CD14-positive monocyte (primary cell): ENCODE measurements at regions not wholly inside any gene's neighbourhood (a gene's known extent, or its start where the extent isn't known, plus 50 kb on each side); places are given as distances from the start of the nearest gene placed in this dataset.

ENCODE experiments used
- DNase-seq, 3 donors: peaks; one replicate each; pipeline ENCODE4 v3.0.0-alpha.2; 2011 to 2022
- H2AFZ ChIP-seq: 2 replicates; pipeline ENCODE4 v1.6.0; 2012; ENCODE audit warnings: mild to moderate bottlenecking, low read depth, low read length, inconsistent platforms; ENCODE audit not compliant: insufficient read depth, poor library complexity, severe bottlenecking
- H3K27ac ChIP-seq, 2 donors: 1 replicate in 1 of 2; 2 replicates in 1 of 2; pipeline ENCODE4 v1.5.1; 2012 to 2013; ENCODE audit warnings: low read length in 2 of 2, control low read depth in 1 of 2, inconsistent platforms in 1 of 2, low read depth in 1 of 2, mild to moderate bottlenecking in 1 of 2
- H3K27me3 ChIP-seq, 2 donors: one replicate each; pipeline versions ENCODE4 v1.6.0 to v1.6.1; 2011 to 2013; ENCODE audit warnings: low read length in 2 of 2; ENCODE audit not compliant: control insufficient read depth in 2 of 2, insufficient read depth in 2 of 2
- H3K36me3 ChIP-seq, 2 donors: replicated peaks in 1 of 2; 1 replicate in 1 of 2; 2 replicates in 1 of 2; pipeline versions ENCODE4 v1.5.1 to v1.6.1; 2012 to 2013; ENCODE audit warnings: low read length in 2 of 2, control low read depth in 1 of 2, inconsistent platforms in 1 of 2, mild to moderate bottlenecking in 1 of 2; ENCODE audit not compliant: insufficient read depth in 2 of 2, control insufficient read depth in 1 of 2
- H3K4me1 ChIP-seq, 2 donors: 1 replicate in 1 of 2; 2 replicates in 1 of 2; pipeline versions ENCODE4 v1.5.1 to v1.6.1; 2012 to 2013; ENCODE audit warnings: low read length in 2 of 2, control low read depth in 1 of 2, inconsistent platforms in 1 of 2, mild to moderate bottlenecking in 1 of 2, moderate library complexity in 1 of 2; ENCODE audit not compliant: insufficient read depth in 2 of 2, control insufficient read depth in 1 of 2
- H3K4me2 ChIP-seq: replicated peaks from 2 replicates; pipeline ENCODE3; 2012; ENCODE audit warnings: low read length, moderate library complexity, mild to moderate bottlenecking; ENCODE audit not compliant: poor library complexity, severe bottlenecking; ENCODE audit errors: extremely low read depth
- H3K4me3 ChIP-seq, 3 experiments: fragments of 200-600 bp in 1 of 3; sonication (generic) in 1 of 3; replicated peaks in 1 of 3; 1 replicate in 2 of 3; 2 replicates in 1 of 3; pipeline ENCODE4 v1.5.1; 2011 to 2013; ENCODE audit warnings: low read length in 3 of 3, mild to moderate bottlenecking in 3 of 3, control low read depth in 2 of 3, low read depth in 2 of 3, inconsistent platforms in 1 of 3, moderate library complexity in 1 of 3
- H3K79me2 ChIP-seq: 2 replicates; pipeline ENCODE4 v1.6.0; 2012; ENCODE audit warnings: mild to moderate bottlenecking, control low read depth, inconsistent platforms, low read length, moderate library complexity; ENCODE audit not compliant: insufficient read depth
- H3K9ac ChIP-seq: 2 replicates; pipeline ENCODE4 v1.6.0; 2017; ENCODE audit warnings: low read length, mild to moderate bottlenecking; ENCODE audit not compliant: insufficient read depth, poor library complexity, severe bottlenecking
- H3K9me3 ChIP-seq, 2 donors: replicated peaks in 1 of 2; 1 replicate in 1 of 2; 2 replicates in 1 of 2; pipeline versions ENCODE4 v1.5.1 to v1.6.1; 2012 to 2013; ENCODE audit warnings: low read length in 2 of 2, control low read depth in 1 of 2; ENCODE audit not compliant: control insufficient read depth in 1 of 2, insufficient read depth in 1 of 2
- H4K20me1 ChIP-seq: 2 replicates; pipeline ENCODE4 v1.6.0; 2012; ENCODE audit warnings: mild to moderate bottlenecking, low read length, control low read depth, moderate library complexity; ENCODE audit not compliant: insufficient read depth
- H3K27ac Mint-ChIP-seq, 7 donors: one replicate each; pipeline ENCODE4 v1.8.0; 2020; ENCODE audit warnings: mild to moderate bottlenecking in 7 of 7, mixed read lengths in 7 of 7, moderate library complexity in 6 of 7, inconsistent platforms in 2 of 7
- H3K27me3 Mint-ChIP-seq, 3 donors: one replicate each; pipeline ENCODE4 v1.8.0; 2021 to 2022; ENCODE audit warnings: low read depth in 3 of 3, mild to moderate bottlenecking in 3 of 3, mixed read lengths in 3 of 3, moderate library complexity in 3 of 3, inconsistent platforms in 1 of 3
- H3K36me3 Mint-ChIP-seq, 2 donors: one replicate each; pipeline ENCODE4 v1.8.0; 2020; ENCODE audit warnings: mixed read lengths in 2 of 2, inconsistent platforms in 1 of 2, mild to moderate bottlenecking in 1 of 2
- H3K4me1 Mint-ChIP-seq: one replicate; pipeline ENCODE4 v1.8.0; 2020; ENCODE audit warnings: mild to moderate bottlenecking, mixed read lengths
- H3K4me3 Mint-ChIP-seq, 2 donors: one replicate each; pipeline ENCODE4 v1.8.0; 2020; ENCODE audit warnings: mild to moderate bottlenecking in 2 of 2, mixed read lengths in 2 of 2, moderate library complexity in 1 of 2
- H3K9me3 Mint-ChIP-seq, 7 donors: one replicate each; pipeline ENCODE4 v1.8.0; 2020 to 2022; ENCODE audit warnings: mixed read lengths in 7 of 7, mild to moderate bottlenecking in 6 of 7, moderate library complexity in 6 of 7, inconsistent platforms in 2 of 7
- WGBS: methylation state at CpG from one replicate; pipeline ENCODE4 v1.1.5; 2013; ENCODE audit warnings: missing lambda C conversion rate; ENCODE audit not compliant: insufficient coverage; 5-methylcytosine and 5-hydroxymethylcytosine counted together
- intact Hi-C, 2 donors: fragments of 100-400 bp; cut with micrococcal nuclease; formaldehyde crosslinking; loops; one replicate each; pipeline versions ENCODE4 v1.15.0 to v1.15.1; 2023
- TF ChIP-seq, protein P1 (sequence below): fragments of 200-600 bp; IDR thresholded peaks from one replicate; pipeline ENCODE4 v1.8.0; 2022; ENCODE audit warnings: antibody characterized with exemption, mild to moderate bottlenecking

GRCh38 chr5:8844206-8844605 lies 701.7 kb downstream of the SEMA5A start:
- Mint-ChIP-seq H3K9me3 (peaks cover 5 to 28% (median 13%) of the 10 kb centered on the region in 7 donors), H3K36me3 (no peaks in the 10 kb centered on the region)

GRCh38 chr5:8844847-8845246 lies 701.0 kb downstream of the SEMA5A start:
- no peaks in the 10 kb centered on the region for H3K27me3 Mint-ChIP-seq
- WGBS, result 58% methylated on average over 3 of the region's 6 CpGs
- intact Hi-C loops, result no loop called here
- no peaks in the 10 kb centered on the region for H3K36me3 ChIP-seq
- H2AFZ ChIP-seq, result no peak overlapping the region
- peaks cover 2 to 23% (median 13%) of the 10 kb centered on the region in 7 donors for H3K9me3 Mint-ChIP-seq
- no peaks in the 10 kb centered on the region for H3K79me2 ChIP-seq
- H3K4me1 ChIP-seq, result no peaks in the 10 kb centered on the region
- TF ChIP-seq, protein P1, sequence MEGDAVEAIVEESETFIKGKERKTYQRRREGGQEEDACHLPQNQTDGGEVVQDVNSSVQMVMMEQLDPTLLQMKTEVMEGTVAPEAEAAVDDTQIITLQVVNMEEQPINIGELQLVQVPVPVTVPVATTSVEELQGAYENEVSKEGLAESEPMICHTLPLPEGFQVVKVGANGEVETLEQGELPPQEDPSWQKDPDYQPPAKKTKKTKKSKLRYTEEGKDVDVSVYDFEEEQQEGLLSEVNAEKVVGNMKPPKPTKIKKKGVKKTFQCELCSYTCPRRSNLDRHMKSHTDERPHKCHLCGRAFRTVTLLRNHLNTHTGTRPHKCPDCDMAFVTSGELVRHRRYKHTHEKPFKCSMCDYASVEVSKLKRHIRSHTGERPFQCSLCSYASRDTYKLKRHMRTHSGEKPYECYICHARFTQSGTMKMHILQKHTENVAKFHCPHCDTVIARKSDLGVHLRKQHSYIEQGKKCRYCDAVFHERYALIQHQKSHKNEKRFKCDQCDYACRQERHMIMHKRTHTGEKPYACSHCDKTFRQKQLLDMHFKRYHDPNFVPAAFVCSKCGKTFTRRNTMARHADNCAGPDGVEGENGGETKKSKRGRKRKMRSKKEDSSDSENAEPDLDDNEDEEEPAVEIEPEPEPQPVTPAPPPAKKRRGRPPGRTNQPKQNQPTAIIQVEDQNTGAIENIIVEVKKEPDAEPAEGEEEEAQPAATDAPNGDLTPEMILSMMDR, result no peak
- H3K4me3 Mint-ChIP-seq, result no peak overlapping the region
- DNase-seq, result no peak
- H3K4me3 ChIP-seq, result no peak overlapping the region
- no peak overlapping the region for H3K4me2 ChIP-seq
- no peak overlapping the region for H3K27ac ChIP-seq
- H3K9me3 ChIP-seq, result peaks cover 16 to 27% of the 10 kb centered on the region in 2 donors
- no peaks in the 10 kb centered on the region for H3K36me3 Mint-ChIP-seq
- no peak overlapping the region for H3K27ac Mint-ChIP-seq
- no peaks in the 10 kb centered on the region for H3K27me3 ChIP-seq
- H3K4me1 Mint-ChIP-seq, result no peaks in the 10 kb centered on the region
- no peak overlapping the region for H3K9ac ChIP-seq
- H4K20me1 ChIP-seq, result no peaks in the 10 kb centered on the region

More at GRCh38 chr5:8844206-8844605, 701.7 kb downstream of the SEMA5A start:
- intact Hi-C loops, result no loop called here
- Histone ChIP-seq H3K9me3 (peaks cover 16 to 32% of the 10 kb centered on the region in 2 donors), H3K4me1 (no peaks in the 10 kb centered on the region), H3K9ac (no peak overlapping the region), H3K36me3 (no peaks in the 10 kb centered on the region), H3K4me3 (no peak overlapping the region), H3K79me2 (no peaks in the 10 kb centered on the region), H2AFZ (no peak overlapping the region), H3K4me2 (no peak overlapping the region), H3K27me3 (no peaks in the 10 kb centered on the region), H4K20me1 (no peaks in the 10 kb centered on the region), H3K27ac (no peak overlapping the region)
- 95% methylated on average over 2 of the region's 5 CpGs for WGBS
- Mint-ChIP-seq H3K4me3 (no peak overlapping the region), H3K27ac (no peak overlapping the region), H3K27me3 (no peaks in the 10 kb centered on the region), H3K4me1 (no peaks in the 10 kb centered on the region)
- TF ChIP-seq, protein P1, result no peak
- DNase-seq, result no peak
